HG03103 (cell line): ENCODE measurements at regions not wholly inside any gene's neighbourhood (a gene's known extent, or its start where the extent isn't known, plus 50 kb on each side); places are given as distances from the start of the nearest gene placed in this dataset.
"Not testable (repeated sequence)": the region's sequence is repeated elsewhere in the genome, so short reads cannot be mapped to it uniquely, and the experiment has no call there.

Experiments
- ATAC-seq: cut with Tn5 transposase; IDR thresholded peaks from one replicate; pipeline ENCODE4 v1.9.1; 2021; ENCODE audit warnings: low read depth; ENCODE audit not compliant: unreplicated experiment

DNA sequence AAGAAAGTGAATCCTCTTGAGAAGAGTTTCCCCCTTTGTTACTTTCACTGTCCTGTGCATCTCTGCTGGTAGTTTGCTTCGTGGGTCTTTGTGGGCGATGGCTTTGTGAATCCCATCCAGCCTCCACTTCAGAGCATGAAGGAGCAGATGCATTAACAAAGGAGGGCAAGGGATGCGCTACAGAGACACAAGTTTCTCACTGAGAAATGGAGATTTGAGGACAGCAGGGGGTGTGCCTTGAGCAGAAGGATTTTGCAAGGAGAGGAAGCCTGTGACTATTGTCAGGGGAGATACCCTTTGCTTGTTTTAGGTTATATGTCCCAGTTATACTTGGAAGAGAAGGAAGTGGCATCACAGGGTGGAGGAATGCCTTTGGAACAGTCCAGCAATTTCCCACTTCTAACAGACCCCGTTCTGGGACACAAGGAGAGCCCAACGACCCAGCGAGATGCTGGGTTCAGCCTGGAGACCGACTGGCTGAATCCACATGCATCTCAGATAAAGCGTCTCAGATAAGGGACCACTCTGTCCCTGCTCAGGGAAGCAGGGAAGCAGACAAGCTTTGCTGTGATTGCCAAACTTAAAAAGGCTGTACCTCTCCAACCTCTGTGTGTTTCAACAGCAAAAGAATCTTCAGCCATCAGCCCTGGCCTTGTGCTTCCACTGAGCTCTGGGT, 314.6 kb upstream of the GATB start:
- no peak for ATAC-seq

- ATAC-seq = no peak
Measured at GRCh38 chr4:152074573-152074972, 313.8 kb upstream of the GATB start.

DNA sequence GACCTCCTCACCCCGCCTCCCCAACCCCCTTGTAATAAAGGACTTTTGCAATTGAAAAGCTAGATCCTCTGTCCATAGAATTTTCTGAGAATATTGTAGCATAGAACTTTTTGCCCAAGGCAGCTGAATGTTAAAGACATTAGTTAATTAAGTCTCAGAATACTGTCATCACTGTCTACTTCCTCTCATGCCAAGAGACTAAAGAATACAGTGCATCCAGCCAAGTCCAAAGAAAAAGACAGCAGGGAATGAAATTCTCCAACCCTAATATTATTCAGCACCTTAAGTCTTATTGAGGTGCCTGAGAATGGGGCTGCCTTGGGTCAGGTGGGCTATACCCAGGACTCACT, 313.3 kb upstream of the GATB start:
- ATAC-seq = no peak

DNA sequence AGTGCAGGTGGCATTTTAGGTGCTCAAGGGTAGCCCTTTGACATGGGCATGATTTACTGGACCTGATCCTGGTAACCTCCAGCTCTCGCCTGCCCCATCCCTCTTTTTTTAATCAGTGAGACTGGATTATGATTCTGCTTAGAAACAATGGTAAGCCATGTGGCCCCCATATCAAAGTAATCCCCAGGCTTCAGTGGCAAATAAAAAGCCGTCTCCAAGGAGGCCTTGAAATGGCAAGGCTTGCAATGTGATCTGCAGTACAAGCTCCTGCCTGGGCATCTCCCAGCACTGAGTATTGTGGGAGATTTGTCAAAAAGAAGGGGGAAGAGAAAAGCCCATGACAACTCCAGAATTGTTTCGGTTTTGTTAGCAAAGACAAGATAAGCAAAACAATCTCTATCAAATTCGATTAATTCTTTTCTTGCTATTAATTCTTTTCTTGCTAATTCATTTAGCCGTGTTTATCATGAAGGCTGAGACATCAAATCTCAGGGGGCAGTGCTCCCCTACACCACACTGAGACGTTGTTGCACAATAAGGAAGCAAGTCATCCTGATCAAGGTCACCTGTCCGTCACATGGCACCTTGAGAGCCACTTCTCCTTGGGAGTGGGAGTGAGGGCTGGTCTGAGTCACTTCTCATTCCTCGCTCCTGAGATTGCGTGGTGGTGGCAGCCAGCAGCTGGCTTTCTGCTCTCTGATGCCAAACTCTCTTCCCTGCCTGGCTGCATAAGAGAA, 312.7 kb upstream of the GATB start:
- no peak for ATAC-seq

- ATAC-seq = no peak
Measured at GRCh38 chr4:152072906-152073305, 312.1 kb upstream of the GATB start.

- ATAC-seq = no peak
Measured at GRCh38 chr4:152072001-152072485, 311.2 kb upstream of the GATB start.

GRCh38 chr4:152070854-152071253, 310.0 kb upstream of the GATB start:
- no peak for ATAC-seq

DNA sequence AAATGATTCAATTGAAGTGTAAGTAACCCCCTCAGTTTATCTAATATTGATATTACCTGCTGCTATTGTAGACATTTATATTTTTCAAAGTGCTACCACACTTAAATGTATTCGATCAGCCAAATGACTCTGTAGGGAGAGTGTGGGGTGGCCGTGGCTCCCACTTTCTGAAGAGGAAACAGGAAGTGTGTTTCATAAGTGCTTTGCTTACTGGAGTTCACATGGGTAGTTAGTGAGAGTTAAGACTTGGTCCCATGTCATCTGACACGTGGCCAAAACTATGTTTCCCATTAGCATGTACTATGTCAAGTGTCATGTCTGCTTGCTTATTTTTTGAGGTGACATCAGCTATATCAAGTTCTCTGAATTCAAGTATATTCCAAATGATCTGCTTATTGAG, 308.1 kb upstream of the GATB start:
- ATAC-seq = no peak

GRCh38 chr4:152065545-152065944, 304.7 kb upstream of the GATB start:
- no peak for ATAC-seq

GRCh38 chr4:152064753-152065152, 303.9 kb upstream of the GATB start:
- ATAC-seq = no peak

DNA sequence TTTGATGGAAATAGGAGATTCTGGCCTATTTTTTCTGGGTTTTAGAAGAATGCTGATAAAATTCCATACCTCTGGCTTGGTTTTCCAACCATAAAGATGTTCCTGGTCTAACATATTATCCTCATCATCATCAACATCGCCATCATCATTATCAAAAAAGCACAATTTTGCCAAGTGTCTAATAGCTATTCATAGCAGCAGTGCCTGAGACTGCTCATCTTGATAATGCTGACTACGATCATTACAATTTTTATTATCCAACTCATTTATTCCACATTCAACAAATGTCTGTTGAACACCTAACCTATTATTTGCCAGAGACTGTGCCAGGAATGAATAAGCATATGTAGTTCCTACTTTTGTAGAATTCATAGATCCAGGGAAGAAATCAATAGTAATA, 303.5 kb upstream of the GATB start:
- no peak for ATAC-seq

DNA sequence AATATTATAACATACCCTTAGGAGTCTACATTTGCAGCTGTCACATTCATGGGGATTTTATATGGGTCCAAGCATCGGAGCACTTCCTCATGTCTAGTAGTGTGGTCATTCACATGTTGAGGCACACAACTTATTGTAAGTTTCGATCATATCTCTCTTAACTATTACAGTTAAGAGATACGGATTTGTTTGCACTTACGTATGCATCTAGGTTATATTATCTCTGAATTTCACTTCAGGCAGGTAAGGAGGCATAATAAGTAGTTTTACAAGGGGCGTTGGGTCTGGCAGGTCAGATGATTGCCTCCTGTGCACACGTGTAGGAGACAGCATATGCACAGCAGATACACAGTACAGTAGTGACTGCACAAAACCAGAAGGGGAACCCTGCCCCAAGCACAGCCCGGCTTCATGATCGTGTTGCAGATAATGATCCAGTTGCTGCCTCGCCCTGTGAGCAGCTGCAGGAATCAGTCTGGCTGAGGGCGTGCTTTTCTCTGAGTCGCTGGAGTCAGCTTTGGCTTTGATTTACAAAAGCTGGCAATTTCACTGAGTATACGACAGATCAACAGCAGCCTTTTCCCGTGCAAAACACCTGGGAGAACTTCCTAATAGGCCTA, 302.9 kb upstream of the GATB start:
- no peak for ATAC-seq

DNA sequence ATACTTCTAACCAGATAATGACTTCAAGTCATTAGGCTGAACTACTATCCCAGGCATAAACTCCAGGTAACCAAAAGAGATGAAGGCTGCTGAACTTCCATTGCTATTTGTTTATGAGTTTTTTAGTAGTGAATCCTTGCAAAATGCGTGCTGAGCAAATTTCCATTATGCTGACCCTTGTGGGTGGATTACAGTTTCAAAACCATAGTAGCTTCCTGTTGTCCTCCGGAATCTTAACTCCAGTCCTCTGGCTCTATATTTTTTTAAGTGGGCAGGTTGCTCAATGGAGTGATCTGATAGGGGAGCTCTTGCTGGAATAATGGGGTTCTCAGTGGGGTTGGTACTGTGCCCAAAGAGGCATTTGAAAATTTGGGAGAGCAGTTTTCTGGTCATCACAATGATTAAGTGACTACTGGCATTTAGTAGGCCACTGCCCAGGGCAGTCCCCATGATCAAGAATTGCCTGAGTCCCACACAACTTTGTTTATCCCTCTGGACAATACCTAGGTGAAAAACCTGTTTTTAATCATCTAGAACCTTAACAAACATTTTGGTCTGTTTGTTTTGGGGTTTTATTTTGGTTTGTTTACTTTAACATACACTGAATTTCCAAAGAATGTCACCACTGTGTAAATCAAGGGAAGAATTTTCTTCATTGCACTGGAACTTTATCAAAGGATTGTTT, 302.3 kb upstream of the GATB start:
- ATAC-seq = no peak

GRCh38 chr4:152054731-152055130, 293.9 kb upstream of the GATB start:
- ATAC-seq = no peak

DNA sequence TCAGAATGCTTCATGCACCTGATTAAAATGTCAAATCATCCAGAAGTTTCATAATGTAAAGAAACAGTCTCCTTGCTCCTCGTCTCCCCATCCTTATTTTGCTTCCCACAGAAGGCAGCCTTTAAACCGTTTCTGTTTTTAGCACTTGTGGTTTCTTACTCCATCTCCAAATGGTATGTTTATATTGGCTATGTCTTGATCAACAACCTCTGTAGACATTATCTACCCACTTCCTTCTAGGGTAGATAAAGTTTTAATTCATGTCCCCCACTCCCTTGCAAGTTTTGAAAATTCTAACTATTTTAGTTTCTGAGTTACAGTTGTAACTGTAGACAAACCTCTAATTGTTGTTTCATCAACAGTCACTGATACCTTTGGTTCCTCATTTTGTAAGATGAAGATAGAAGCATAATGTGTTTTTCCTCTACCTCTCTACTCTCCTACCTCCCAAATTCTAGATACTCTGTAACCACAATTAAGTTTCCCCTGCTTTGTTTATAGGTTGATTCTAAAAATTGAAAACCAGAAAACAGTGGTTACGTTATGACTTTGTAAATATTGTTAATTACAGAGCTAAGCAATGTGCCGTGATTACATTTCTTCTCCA, 291.7 kb upstream of the GATB start:
- ATAC-seq = peak; percentile 60

DNA sequence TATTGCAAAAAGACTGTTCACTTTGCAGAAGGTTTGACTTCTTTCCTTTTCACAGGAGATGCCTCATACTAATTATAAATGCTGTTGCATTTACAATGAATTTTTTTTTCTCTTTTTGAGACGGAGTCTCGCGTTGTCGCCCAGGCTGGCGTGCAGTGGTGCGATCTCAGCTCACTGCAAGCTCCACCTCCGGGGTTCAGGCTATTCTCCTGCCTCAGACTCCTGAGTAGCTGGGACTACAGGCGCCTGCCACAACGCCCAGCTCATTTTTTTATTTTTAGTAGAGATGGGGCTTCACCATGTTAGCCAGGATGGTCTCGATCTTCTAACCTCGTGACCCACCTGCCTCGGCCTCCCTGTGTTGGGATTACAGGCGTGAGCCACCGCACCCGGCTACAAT, 290.5 kb upstream of the GATB start:
- not testable (repeated sequence) for ATAC-seq

DNA sequence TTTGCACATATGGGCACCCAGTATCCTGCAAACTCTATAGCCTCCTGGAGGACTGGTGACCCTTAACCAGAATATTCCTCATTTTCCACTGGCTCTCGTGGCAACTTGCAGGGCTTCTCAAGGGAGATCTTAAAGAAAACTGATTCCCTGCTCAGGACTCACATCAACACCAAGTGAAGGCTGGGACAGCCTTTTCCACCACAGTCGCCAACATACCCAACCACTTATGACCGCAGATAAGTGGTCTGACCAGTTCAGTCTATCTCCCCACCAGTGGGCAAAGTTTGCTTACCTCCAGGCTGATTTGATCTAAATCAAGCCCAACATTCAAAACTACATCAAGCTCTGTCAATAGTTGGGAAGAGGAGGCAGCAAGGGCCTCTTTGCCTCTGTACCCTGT, 289.3 kb upstream of the GATB start:
- no peak for ATAC-seq

DNA sequence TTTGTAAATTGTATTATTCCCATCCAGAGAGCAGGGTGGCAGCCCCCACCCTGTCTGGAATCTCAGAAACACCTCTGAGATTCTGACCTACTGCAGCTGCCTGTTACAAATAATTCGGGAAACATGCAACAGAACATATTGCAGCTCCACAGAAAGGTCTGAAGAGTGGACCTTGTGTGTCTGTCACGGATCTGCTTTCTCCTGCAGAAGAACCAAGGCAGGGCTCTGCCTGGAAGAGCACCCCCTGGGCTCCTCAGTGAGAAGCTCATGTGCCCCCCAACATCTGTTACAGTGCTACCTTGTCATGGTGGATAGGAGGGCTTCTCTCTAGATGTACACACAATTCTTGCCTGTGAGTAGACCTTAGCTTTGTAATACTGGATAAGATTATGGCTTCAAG, 286.6 kb upstream of the GATB start:
- ATAC-seq = no peak

- no peak for ATAC-seq
Measured at GRCh38 chr4:152045807-152046571, 285.2 kb upstream of the GATB start.

DNA sequence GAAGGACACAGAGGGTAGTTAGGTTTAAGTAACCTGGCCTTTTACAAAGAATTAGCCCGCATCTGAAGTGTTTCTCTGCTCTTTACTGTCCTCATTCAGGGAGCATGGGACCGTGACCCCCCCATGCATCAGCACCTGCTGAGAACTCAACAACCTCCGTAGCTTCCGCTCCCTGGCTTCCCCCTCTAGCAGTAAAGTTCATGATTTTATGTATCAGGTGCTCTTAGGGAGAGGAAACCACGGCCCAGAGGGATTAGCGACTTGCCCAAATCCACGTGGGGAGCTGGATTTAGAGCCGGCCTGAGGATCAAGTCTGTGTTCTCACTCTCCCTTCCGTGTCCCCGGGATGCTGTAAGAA, 284.6 kb upstream of the GATB start:
- ATAC-seq = no peak
